Endothelial cell (in vitro differentiated cells): ENCODE measurements at regions not wholly inside any gene's neighbourhood (a gene's known extent, or its start where the extent isn't known, plus 50 kb on each side); places are given as distances from the start of the nearest gene placed in this dataset.
"Not testable (repeated sequence)": the region's sequence is repeated elsewhere in the genome, so short reads cannot be mapped to it uniquely, and the experiment has no call there.

Experiments
- DNase-seq: peaks from one replicate; pipeline ENCODE4 v3.0.0; 2021; ENCODE audit warnings: low spot score
- H3K27ac Mint-ChIP-seq: one replicate; pipeline ENCODE4 v1.8.0; 2021; ENCODE audit warnings: mixed read lengths, inconsistent platforms; ENCODE audit not compliant: unreplicated experiment
- H3K27me3 Mint-ChIP-seq: one replicate; pipeline ENCODE4 v1.8.0; 2021; ENCODE audit warnings: mild to moderate bottlenecking, moderate library complexity, mixed read lengths, inconsistent platforms; ENCODE audit not compliant: unreplicated experiment
- H3K36me3 Mint-ChIP-seq: one replicate; pipeline ENCODE4 v1.8.0; 2021; ENCODE audit warnings: mild to moderate bottlenecking, low read depth, mixed read lengths, inconsistent platforms; ENCODE audit not compliant: unreplicated experiment
- H3K4me1 Mint-ChIP-seq: one replicate; pipeline ENCODE4 v1.8.0; 2021; ENCODE audit warnings: mild to moderate bottlenecking, mixed read lengths, inconsistent platforms; ENCODE audit not compliant: unreplicated experiment
- H3K4me3 Mint-ChIP-seq: one replicate; pipeline ENCODE4 v1.8.0; 2021; ENCODE audit warnings: mild to moderate bottlenecking, mixed read lengths, inconsistent platforms; ENCODE audit not compliant: unreplicated experiment
- H3K9me3 Mint-ChIP-seq: one replicate; pipeline ENCODE4 v1.8.0; 2021; ENCODE audit warnings: mixed read lengths, inconsistent platforms; ENCODE audit not compliant: unreplicated experiment
- TF ChIP-seq, protein P1 (sequence below): fragments of 200-600 bp; sonication (generic); IDR thresholded peaks from one replicate; pipeline ENCODE4 v1.5.0; 2021; ENCODE audit warnings: antibody characterized with exemption; ENCODE audit not compliant: unreplicated experiment

- Mint-ChIP-seq H3K9me3 (no peaks in the 10 kb centered on the region), H3K4me1 (no peaks in the 10 kb centered on the region), H3K36me3 (peaks cover 14% of the 10 kb centered on the region), H3K27me3 (no peaks in the 10 kb centered on the region), H3K4me3 (no peak overlapping the region), H3K27ac (no peak overlapping the region)
- no peak for DNase-seq
- TF ChIP-seq, protein P1, sequence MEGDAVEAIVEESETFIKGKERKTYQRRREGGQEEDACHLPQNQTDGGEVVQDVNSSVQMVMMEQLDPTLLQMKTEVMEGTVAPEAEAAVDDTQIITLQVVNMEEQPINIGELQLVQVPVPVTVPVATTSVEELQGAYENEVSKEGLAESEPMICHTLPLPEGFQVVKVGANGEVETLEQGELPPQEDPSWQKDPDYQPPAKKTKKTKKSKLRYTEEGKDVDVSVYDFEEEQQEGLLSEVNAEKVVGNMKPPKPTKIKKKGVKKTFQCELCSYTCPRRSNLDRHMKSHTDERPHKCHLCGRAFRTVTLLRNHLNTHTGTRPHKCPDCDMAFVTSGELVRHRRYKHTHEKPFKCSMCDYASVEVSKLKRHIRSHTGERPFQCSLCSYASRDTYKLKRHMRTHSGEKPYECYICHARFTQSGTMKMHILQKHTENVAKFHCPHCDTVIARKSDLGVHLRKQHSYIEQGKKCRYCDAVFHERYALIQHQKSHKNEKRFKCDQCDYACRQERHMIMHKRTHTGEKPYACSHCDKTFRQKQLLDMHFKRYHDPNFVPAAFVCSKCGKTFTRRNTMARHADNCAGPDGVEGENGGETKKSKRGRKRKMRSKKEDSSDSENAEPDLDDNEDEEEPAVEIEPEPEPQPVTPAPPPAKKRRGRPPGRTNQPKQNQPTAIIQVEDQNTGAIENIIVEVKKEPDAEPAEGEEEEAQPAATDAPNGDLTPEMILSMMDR = no peak
These were observed 69.0 kb downstream of the SEPTIN7 start for GRCh38 chr7:35869810-35870209.

- Mint-ChIP-seq H3K27ac (no peak overlapping the region), H3K9me3 (no peaks in the 10 kb centered on the region), H3K4me1 (no peaks in the 10 kb centered on the region), H3K36me3 (peaks cover 5% of the 10 kb centered on the region), H3K27me3 (no peaks in the 10 kb centered on the region), H3K4me3 (no peak overlapping the region)
- DNase-seq = no peak
- TF ChIP-seq, protein P1 = no peak
These were observed 71.0 kb downstream of the SEPTIN7 start for GRCh38 chr7:35871856-35872255.

GRCh38 chr7:35874886-35875285 is 74.0 kb downstream of the SEPTIN7 start:
- TF ChIP-seq, protein P1 = no peak
- no peaks in the 10 kb centered on the region for H3K27me3 Mint-ChIP-seq
- H3K36me3 Mint-ChIP-seq = peaks cover 11% of the 10 kb centered on the region
- no peak overlapping the region for H3K4me3 Mint-ChIP-seq
- H3K27ac Mint-ChIP-seq = no peak overlapping the region
- H3K9me3 Mint-ChIP-seq = no peaks in the 10 kb centered on the region
- DNase-seq = no peak
- H3K4me1 Mint-ChIP-seq = no peaks in the 10 kb centered on the region

- Mint-ChIP-seq H3K27me3 (no peaks in the 10 kb centered on the region), H3K9me3 (no peaks in the 10 kb centered on the region), H3K27ac (no peak overlapping the region)
These were observed 74.4 kb downstream of the SEPTIN7 start for GRCh38 chr7:35875292-35875691.

DNA sequence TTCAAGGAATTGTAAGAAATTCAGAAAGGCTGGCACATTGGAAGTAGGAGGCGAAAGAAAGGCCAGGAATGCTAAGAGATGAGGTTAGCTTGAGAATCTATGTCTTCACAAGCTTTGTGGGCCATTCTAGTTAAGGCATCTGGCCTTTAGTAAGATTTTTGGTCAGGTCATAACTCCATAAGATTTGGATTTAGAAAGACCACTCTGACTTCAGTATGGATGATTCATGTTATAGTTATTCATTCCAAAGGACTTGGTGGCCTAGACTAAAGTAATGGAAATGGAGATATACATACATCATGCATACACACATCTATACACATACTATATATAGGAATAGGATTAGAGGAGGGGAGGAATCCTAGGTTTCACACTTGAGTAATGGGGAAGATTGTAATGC is 77.5 kb downstream of the SEPTIN7 start:
- H3K27me3 Mint-ChIP-seq = no peaks in the 10 kb centered on the region
- DNase-seq = no peak
- peaks cover 11% of the 10 kb centered on the region for H3K36me3 Mint-ChIP-seq
- no peaks in the 10 kb centered on the region for H3K4me1 Mint-ChIP-seq
- no peak overlapping the region for H3K27ac Mint-ChIP-seq
- H3K4me3 Mint-ChIP-seq = no peak overlapping the region
- no peaks in the 10 kb centered on the region for H3K9me3 Mint-ChIP-seq
- TF ChIP-seq, protein P1 = no peak

More at GRCh38 chr7:35875292-35875691, 74.4 kb downstream of the SEPTIN7 start:
- TF ChIP-seq, protein P1 = no peak
- DNase-seq = no peak
- Mint-ChIP-seq H3K36me3 (peaks cover 11% of the 10 kb centered on the region), H3K4me3 (no peak overlapping the region), H3K4me1 (no peaks in the 10 kb centered on the region)

DNA sequence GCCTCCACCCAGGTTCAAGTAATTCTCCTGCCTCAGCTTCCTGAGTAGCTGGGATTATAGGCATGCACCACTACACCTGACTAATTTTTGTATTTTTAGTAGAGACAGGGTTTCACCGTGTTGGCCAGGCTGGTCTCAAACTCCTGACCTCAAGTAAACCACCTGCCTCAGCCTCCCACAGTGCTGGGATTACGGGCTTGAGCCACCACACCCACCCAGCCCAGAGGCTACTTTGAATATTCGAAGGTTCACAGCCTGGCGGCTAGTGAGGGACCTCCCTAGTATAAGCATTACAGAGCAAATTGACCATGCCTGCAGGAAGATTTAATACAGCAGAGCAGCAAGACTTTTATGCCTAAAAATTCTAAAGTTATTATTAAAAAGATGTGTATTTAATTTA is 86.6 kb downstream of the SEPTIN7 start:
- DNase-seq, H3K27ac Mint-ChIP-seq, H3K4me1 Mint-ChIP-seq, H3K27me3 Mint-ChIP-seq, H3K9me3 Mint-ChIP-seq, H3K4me3 Mint-ChIP-seq: not testable (repeated sequence)
- peaks cover 29% of the 10 kb centered on the region for H3K36me3 Mint-ChIP-seq
